ENCODE measurements at regions not wholly inside any gene's neighbourhood (a gene's known extent, or its start where the extent isn't known, plus 50 kb on each side); places are given as distances from the start of the nearest gene placed in this dataset.

DNA sequence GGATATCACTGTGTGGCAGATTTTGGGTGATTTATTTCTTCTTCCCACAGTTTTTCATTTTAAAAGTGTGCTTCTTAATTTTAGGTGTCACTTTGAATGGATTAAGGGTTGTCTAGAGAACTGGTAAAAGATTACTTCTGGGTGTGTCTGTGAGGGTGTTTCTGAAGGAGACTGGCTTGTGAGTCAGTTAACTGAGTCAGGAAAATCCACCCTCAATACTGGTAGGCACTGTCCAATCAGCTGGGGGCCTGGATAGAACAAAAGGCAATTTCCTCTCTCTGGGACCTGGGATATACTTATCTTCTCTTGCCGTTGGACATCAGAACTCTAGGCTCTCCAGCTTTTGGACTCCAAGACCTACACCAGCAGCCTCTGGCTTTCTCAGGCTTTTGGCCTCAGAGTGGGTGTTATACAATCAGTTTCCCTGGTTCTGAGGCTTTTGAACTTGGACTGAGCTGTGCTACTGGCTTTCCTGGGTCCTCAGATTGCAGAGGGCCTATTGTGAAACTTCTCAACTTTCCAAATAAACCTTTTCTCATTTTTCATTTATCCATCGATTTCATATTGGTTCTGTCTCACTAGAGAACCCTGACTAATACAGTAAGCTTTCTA lies 413.1 kb downstream of the GBA3 start:
- H3K4me3 ChIP-seq (ENCODE audit: low read depth in 2 of 2, low read length in 2 of 2) = no peak overlapping the region
- no peaks in the 10 kb centered on the region for H3K4me1 ChIP-seq (ENCODE audit: control insufficient read depth, insufficient read depth, low read length)
- TF ChIP-seq, protein P1, sequence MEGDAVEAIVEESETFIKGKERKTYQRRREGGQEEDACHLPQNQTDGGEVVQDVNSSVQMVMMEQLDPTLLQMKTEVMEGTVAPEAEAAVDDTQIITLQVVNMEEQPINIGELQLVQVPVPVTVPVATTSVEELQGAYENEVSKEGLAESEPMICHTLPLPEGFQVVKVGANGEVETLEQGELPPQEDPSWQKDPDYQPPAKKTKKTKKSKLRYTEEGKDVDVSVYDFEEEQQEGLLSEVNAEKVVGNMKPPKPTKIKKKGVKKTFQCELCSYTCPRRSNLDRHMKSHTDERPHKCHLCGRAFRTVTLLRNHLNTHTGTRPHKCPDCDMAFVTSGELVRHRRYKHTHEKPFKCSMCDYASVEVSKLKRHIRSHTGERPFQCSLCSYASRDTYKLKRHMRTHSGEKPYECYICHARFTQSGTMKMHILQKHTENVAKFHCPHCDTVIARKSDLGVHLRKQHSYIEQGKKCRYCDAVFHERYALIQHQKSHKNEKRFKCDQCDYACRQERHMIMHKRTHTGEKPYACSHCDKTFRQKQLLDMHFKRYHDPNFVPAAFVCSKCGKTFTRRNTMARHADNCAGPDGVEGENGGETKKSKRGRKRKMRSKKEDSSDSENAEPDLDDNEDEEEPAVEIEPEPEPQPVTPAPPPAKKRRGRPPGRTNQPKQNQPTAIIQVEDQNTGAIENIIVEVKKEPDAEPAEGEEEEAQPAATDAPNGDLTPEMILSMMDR (IDR thresholded peaks at IDR 0.05) = no peak
- TF ChIP-seq SIN3A (IDR thresholded peaks at IDR 0.05; ENCODE audit: borderline replicate concordance, insufficient read depth, low read depth, low read length) (no peak), TCF7L2 (IDR thresholded peaks at IDR 0.05; ENCODE audit: low read depth, low read length) (no peak), POLR2AphosphoS5 (IDR thresholded peaks at IDR 0.05; ENCODE audit: low read depth, low read length) (no peak)
- TF ChIP-seq, protein P2, sequence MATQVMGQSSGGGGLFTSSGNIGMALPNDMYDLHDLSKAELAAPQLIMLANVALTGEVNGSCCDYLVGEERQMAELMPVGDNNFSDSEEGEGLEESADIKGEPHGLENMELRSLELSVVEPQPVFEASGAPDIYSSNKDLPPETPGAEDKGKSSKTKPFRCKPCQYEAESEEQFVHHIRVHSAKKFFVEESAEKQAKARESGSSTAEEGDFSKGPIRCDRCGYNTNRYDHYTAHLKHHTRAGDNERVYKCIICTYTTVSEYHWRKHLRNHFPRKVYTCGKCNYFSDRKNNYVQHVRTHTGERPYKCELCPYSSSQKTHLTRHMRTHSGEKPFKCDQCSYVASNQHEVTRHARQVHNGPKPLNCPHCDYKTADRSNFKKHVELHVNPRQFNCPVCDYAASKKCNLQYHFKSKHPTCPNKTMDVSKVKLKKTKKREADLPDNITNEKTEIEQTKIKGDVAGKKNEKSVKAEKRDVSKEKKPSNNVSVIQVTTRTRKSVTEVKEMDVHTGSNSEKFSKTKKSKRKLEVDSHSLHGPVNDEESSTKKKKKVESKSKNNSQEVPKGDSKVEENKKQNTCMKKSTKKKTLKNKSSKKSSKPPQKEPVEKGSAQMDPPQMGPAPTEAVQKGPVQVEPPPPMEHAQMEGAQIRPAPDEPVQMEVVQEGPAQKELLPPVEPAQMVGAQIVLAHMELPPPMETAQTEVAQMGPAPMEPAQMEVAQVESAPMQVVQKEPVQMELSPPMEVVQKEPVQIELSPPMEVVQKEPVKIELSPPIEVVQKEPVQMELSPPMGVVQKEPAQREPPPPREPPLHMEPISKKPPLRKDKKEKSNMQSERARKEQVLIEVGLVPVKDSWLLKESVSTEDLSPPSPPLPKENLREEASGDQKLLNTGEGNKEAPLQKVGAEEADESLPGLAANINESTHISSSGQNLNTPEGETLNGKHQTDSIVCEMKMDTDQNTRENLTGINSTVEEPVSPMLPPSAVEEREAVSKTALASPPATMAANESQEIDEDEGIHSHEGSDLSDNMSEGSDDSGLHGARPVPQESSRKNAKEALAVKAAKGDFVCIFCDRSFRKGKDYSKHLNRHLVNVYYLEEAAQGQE (IDR thresholded peaks at IDR 0.05; ENCODE audit: insufficient read depth in 1 of 2, low read depth in 2 of 2, low read length in 1 of 2) = no peak
- POLR2A ChIA-PET = no interaction called here
- intact Hi-C loops (cut with micrococcal nuclease; ENCODE audit: unreplicated experiment) (no loop called here), in situ Hi-C loops (cut with HindIII; ENCODE audit: low pct_unique_long_range_greater_than_20kb, low sequenced_read_pairs) (no loop called here)
- ATAC-seq = no peak
- H3K36me3 ChIP-seq (ENCODE audit: control insufficient read depth, insufficient read depth, low read length) = no peaks in the 10 kb centered on the region
- CTCF ChIA-PET = no interaction called here
- H3K27me3 ChIP-seq (ENCODE audit: control insufficient read depth, insufficient read depth, low read length) = no peaks in the 10 kb centered on the region
- H3K27ac ChIP-seq (ENCODE audit: low read length) = no peak overlapping the region
- no peak for DNase-seq (ENCODE audit: low read depth, low spot score)
- H3K9me3 ChIP-seq (ENCODE audit: control insufficient read depth, insufficient read depth, low read depth, low read length) = no peaks in the 10 kb centered on the region
- BruUV-seq (replicated peaks) = no TSS peak

DNA sequence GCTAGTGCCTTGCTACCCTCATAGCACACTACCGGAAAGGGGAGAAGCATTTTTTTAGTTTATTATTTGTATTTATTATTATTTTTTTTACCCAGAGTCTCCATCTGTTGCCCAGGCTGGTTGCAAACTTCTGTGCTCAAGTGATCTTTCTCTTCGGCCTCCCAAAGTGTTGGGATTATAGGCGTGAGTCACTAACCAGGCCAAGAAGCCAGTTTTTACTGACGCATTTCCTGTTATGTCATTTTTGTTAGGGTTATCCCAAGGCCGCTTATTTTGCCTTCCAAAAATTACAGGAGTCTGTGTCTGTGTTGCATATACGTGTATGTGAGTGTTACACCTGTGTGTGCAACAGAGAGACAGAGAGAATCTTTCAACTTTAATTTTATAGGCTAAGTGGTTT lies 404.5 kb downstream of the GBA3 start:
- CTCF ChIA-PET = no interaction called here
- in situ Hi-C loops (cut with HindIII; ENCODE audit: low pct_unique_long_range_greater_than_20kb, low sequenced_read_pairs) = no loop called here
- no peak overlapping the region for H3K27ac ChIP-seq (ENCODE audit: low read length)

More for the DNA sequence above, 404.5 kb downstream of the GBA3 start:
- no peaks in the 10 kb centered on the region for H3K36me3 ChIP-seq (ENCODE audit: control insufficient read depth, insufficient read depth, low read length)
- no TSS peak for BruUV-seq (replicated peaks)
- no peaks in the 10 kb centered on the region for H3K4me1 ChIP-seq (ENCODE audit: control insufficient read depth, insufficient read depth, low read length)
- H3K27me3 ChIP-seq (ENCODE audit: control insufficient read depth, insufficient read depth, low read length) = no peaks in the 10 kb centered on the region
- TF ChIP-seq SIN3A (IDR thresholded peaks at IDR 0.05; ENCODE audit: borderline replicate concordance, insufficient read depth, low read depth, low read length) (no peak), POLR2AphosphoS5 (IDR thresholded peaks at IDR 0.05; ENCODE audit: low read depth, low read length) (no peak), TCF7L2 (IDR thresholded peaks at IDR 0.05; ENCODE audit: low read depth, low read length) (no peak)
- TF ChIP-seq, protein P2 (IDR thresholded peaks at IDR 0.05; ENCODE audit: insufficient read depth in 1 of 2, low read depth in 2 of 2, low read length in 1 of 2) = no peak
- TF ChIP-seq, protein P1 (IDR thresholded peaks at IDR 0.05) = no peak
- no peak overlapping the region for H3K4me3 ChIP-seq (ENCODE audit: low read depth in 2 of 2, low read length in 2 of 2)
- ATAC-seq = no peak
- no peaks in the 10 kb centered on the region; the same call in 1 of the 2 replicates for H3K9me3 ChIP-seq (ENCODE audit: control insufficient read depth, insufficient read depth, low read depth, low read length)
- POLR2A ChIA-PET = no interaction called here
- no peak for DNase-seq (ENCODE audit: low read depth, low spot score)
- intact Hi-C loops (cut with micrococcal nuclease; ENCODE audit: unreplicated experiment) = no loop called here
